ENCODE measurements at regions not wholly inside any gene's neighbourhood (a gene's known extent, or its start where the extent isn't known, plus 50 kb on each side); places are given as distances from the start of the nearest gene placed in this dataset.

DNA sequence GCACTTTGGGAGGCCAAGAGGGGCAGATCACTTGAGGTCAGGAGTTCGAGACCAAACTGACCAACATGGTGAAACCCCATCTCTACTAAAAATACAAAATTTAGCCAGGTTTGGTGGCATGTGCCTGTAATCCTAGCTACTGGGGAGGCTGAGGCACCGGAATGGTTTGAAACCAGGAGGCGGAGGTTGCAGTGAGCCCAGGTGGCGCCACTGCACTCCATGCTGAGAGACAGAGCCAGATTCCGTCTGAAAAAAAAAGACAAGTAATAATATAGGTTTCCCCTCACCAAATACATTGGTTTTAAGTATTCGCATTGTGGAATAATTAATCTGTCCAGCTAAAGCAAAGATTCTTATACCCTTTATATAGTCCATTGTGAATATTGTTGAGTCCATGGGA is 1544.6 kb downstream of the OLFM4 start:
- Histone ChIP-seq H3F3A (ENCODE audit: control insufficient read depth, insufficient read depth) (no peaks in the 10 kb centered on the region), H3K4me3 (ENCODE audit: low read length) (no peak overlapping the region), H3K79me2 (ENCODE audit: control insufficient read depth, low read length) (no peaks in the 10 kb centered on the region), H3K9me2 (replicated peaks; ENCODE audit: control insufficient read depth, low read length) (no peaks in the 10 kb centered on the region), H3K4me1 (ENCODE audit: control insufficient read depth, low read length) (no peaks in the 10 kb centered on the region), H3K9me3 (ENCODE audit: control insufficient read depth, insufficient read depth, low read length) (no peaks in the 10 kb centered on the region), H3K27me3 (ENCODE audit: control insufficient read depth, low read length) (no peaks in the 10 kb centered on the region), H3K4me2 (ENCODE audit: low read length) (no peak overlapping the region), H3K36me3 (ENCODE audit: control insufficient read depth, low read length) (no peaks in the 10 kb centered on the region), H3K27ac (ENCODE audit: low read depth, low read length) (no peak overlapping the region), H4K20me1 (ENCODE audit: control insufficient read depth, insufficient read depth, low read depth, low read length) (no peaks in the 10 kb centered on the region)
- TF ChIP-seq, protein P1, sequence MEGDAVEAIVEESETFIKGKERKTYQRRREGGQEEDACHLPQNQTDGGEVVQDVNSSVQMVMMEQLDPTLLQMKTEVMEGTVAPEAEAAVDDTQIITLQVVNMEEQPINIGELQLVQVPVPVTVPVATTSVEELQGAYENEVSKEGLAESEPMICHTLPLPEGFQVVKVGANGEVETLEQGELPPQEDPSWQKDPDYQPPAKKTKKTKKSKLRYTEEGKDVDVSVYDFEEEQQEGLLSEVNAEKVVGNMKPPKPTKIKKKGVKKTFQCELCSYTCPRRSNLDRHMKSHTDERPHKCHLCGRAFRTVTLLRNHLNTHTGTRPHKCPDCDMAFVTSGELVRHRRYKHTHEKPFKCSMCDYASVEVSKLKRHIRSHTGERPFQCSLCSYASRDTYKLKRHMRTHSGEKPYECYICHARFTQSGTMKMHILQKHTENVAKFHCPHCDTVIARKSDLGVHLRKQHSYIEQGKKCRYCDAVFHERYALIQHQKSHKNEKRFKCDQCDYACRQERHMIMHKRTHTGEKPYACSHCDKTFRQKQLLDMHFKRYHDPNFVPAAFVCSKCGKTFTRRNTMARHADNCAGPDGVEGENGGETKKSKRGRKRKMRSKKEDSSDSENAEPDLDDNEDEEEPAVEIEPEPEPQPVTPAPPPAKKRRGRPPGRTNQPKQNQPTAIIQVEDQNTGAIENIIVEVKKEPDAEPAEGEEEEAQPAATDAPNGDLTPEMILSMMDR (IDR thresholded peaks at IDR 0.05; ENCODE audit: low read depth, low read length, poor library complexity, severe bottlenecking), result no peak
- no peak for TF ChIP-seq EZH2phosphoT487 (IDR thresholded peaks at IDR 0.05; ENCODE audit: borderline replicate concordance, low read length)

DNA sequence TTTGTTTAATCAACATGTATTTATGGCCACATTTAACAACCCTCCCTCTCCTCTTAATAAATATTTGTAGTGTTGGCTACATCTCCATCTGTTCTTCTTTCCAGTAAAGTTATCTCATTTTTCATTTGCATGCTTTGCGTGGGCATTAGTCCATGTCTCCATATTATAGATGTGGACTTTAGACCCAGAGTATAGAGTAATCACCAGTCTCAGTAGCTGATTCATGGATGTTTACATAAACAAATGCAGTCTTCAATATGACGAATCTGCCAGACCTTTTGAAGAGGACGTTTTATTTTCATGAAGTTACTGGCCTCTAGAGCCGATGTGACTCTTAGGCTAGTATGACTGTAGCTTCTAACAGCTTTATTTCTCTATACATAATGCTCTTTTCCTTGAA is 1546.2 kb downstream of the OLFM4 start:
- Histone ChIP-seq H3F3A (ENCODE audit: control insufficient read depth, insufficient read depth) (no peaks in the 10 kb centered on the region), H3K4me1 (ENCODE audit: control insufficient read depth, low read length) (no peaks in the 10 kb centered on the region), H3K27ac (ENCODE audit: low read depth, low read length) (no peak overlapping the region), H3K4me3 (ENCODE audit: low read length) (no peak overlapping the region), H3K9me2 (replicated peaks; ENCODE audit: control insufficient read depth, low read length) (no peaks in the 10 kb centered on the region), H3K79me2 (ENCODE audit: control insufficient read depth, low read length) (no peaks in the 10 kb centered on the region), H3K4me2 (ENCODE audit: low read length) (no peak overlapping the region), H4K20me1 (ENCODE audit: control insufficient read depth, insufficient read depth, low read depth, low read length) (no peaks in the 10 kb centered on the region), H3K27me3 (ENCODE audit: control insufficient read depth, low read length) (no peaks in the 10 kb centered on the region), H3K36me3 (ENCODE audit: control insufficient read depth, low read length) (no peaks in the 10 kb centered on the region), H3K9me3 (ENCODE audit: control insufficient read depth, insufficient read depth, low read length) (no peaks in the 10 kb centered on the region)
- TF ChIP-seq EZH2phosphoT487 (IDR thresholded peaks at IDR 0.05; ENCODE audit: borderline replicate concordance, low read length), result no peak
- TF ChIP-seq, protein P1 (IDR thresholded peaks at IDR 0.05; ENCODE audit: low read depth, low read length, poor library complexity, severe bottlenecking), result no peak

DNA sequence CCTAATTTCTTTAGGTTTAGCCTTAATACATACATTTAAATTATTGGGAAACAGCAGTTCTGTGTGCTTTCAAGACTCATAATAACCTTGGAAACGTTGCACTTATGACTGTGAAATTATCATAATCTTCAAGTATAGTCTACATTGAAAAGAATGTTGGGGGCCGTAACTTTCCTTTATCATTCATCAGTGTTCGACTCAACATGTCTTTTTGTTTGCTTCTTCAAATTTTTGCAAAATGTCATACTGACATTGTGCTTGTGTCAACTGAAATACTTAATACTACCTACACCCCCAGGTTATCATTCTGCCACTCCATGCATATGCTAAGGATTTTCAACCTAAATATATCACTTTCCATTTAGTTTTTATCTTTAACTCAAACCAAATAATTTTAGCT is 1562.9 kb downstream of the OLFM4 start:
- Histone ChIP-seq H3K4me3 (ENCODE audit: low read length) (no peak overlapping the region), H3K4me2 (ENCODE audit: low read length) (no peak overlapping the region), H3K27ac (ENCODE audit: low read depth, low read length) (no peak overlapping the region), H3K27me3 (ENCODE audit: control insufficient read depth, low read length) (no peaks in the 10 kb centered on the region), H3K36me3 (ENCODE audit: control insufficient read depth, low read length) (no peaks in the 10 kb centered on the region), H3K9me3 (ENCODE audit: control insufficient read depth, insufficient read depth, low read length) (no peaks in the 10 kb centered on the region; the same call in 1 of the 2 replicates), H4K20me1 (ENCODE audit: control insufficient read depth, insufficient read depth, low read depth, low read length) (no peaks in the 10 kb centered on the region), H3K4me1 (ENCODE audit: control insufficient read depth, low read length) (no peaks in the 10 kb centered on the region), H3F3A (ENCODE audit: control insufficient read depth, insufficient read depth) (no peaks in the 10 kb centered on the region), H3K9me2 (replicated peaks; ENCODE audit: control insufficient read depth, low read length) (no peaks in the 10 kb centered on the region), H3K79me2 (ENCODE audit: control insufficient read depth, low read length) (no peaks in the 10 kb centered on the region)
- TF ChIP-seq, protein P1 (IDR thresholded peaks at IDR 0.05; ENCODE audit: low read depth, low read length, poor library complexity, severe bottlenecking), result no peak
- no peak for TF ChIP-seq EZH2phosphoT487 (IDR thresholded peaks at IDR 0.05; ENCODE audit: borderline replicate concordance, low read length)

DNA sequence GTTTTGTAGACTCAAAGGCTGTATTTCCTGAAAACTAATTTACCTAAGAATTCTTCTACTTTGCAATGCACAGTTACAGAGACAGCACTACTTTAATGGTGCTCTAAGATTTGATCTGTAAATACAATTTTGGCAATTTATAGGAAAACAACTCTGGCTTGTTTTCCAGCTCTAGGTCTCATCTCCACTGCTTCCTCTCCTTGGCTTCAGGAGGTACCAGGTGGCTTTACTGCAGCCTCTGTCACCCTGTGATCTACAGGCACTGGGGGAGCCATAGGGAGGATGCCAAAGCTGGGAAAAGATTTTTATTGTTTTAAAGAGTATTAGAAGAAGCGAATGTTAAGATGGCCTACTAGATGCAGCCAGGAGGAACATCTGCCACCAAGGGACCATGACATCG is 1563.6 kb downstream of the OLFM4 start:
- Histone ChIP-seq H3K4me1 (ENCODE audit: control insufficient read depth, low read length) (no peaks in the 10 kb centered on the region), H3K4me2 (ENCODE audit: low read length) (no peak overlapping the region), H3K27ac (ENCODE audit: low read depth, low read length) (no peak overlapping the region), H3F3A (ENCODE audit: control insufficient read depth, insufficient read depth) (no peaks in the 10 kb centered on the region), H3K36me3 (ENCODE audit: control insufficient read depth, low read length) (no peaks in the 10 kb centered on the region), H3K4me3 (ENCODE audit: low read length) (no peak overlapping the region), H4K20me1 (ENCODE audit: control insufficient read depth, insufficient read depth, low read depth, low read length) (no peaks in the 10 kb centered on the region), H3K79me2 (ENCODE audit: control insufficient read depth, low read length) (no peaks in the 10 kb centered on the region), H3K9me2 (replicated peaks; ENCODE audit: control insufficient read depth, low read length) (no peaks in the 10 kb centered on the region), H3K9me3 (ENCODE audit: control insufficient read depth, insufficient read depth, low read length) (no peaks in the 10 kb centered on the region; the same call in 1 of the 2 replicates), H3K27me3 (ENCODE audit: control insufficient read depth, low read length) (no peaks in the 10 kb centered on the region)
- TF ChIP-seq, protein P1 (IDR thresholded peaks at IDR 0.05; ENCODE audit: low read depth, low read length, poor library complexity, severe bottlenecking), result no peak
- no peak for TF ChIP-seq EZH2phosphoT487 (IDR thresholded peaks at IDR 0.05; ENCODE audit: borderline replicate concordance, low read length)
